HG02884 (cell line): ENCODE measurements at regions not wholly inside any gene's neighbourhood (a gene's known extent, or its start where the extent isn't known, plus 50 kb on each side); places are given as distances from the start of the nearest gene placed in this dataset.
"Not testable (repeated sequence)": the region's sequence is repeated elsewhere in the genome, so short reads cannot be mapped to it uniquely, and the experiment has no call there.

Experiments used
- ATAC-seq: cut with Tn5 transposase; IDR thresholded peaks from one replicate; pipeline ENCODE4 v1.9.1; 2021; ENCODE audit warnings: mild to moderate bottlenecking, moderate library complexity; ENCODE audit not compliant: unreplicated experiment

DNA sequence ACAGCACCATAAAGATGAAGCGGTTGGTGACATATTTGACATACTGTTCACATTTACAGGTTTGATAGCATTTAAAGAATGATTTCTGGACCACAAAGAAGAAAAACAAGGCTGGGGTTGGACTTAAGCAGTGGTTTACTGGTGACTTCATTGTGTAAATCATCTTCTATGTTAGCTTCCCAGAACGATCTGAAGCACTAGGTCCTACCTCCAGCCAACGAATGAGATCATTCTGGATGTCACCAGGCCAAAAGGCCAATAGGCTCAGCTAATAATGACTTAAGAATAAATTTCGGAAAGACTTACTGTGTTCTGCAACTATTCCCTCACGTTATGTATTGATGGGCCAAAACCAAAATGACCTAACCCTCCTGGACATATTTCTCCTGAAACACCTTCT lies 675.3 kb upstream of the CCNG1 start:
- ATAC-seq = no peak

DNA sequence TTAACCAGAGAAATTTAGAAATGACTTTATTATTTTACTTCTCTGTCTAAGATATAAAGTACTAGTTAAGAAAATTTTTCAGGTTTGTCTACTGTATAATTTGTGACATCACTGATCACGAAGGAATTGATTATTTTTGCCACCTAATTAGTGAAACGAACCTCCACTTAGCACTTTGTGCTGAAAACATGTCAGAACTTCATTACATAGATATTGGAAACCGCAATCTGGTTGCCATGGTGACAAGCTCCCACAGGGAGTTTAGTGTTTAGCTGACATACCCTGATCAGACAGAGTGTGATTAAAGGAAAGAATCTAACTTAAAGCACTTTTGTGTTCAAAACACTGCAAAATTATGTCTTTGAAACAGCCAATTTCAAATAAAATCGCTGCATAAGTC lies 668.4 kb upstream of the CCNG1 start:
- no peak for ATAC-seq

DNA sequence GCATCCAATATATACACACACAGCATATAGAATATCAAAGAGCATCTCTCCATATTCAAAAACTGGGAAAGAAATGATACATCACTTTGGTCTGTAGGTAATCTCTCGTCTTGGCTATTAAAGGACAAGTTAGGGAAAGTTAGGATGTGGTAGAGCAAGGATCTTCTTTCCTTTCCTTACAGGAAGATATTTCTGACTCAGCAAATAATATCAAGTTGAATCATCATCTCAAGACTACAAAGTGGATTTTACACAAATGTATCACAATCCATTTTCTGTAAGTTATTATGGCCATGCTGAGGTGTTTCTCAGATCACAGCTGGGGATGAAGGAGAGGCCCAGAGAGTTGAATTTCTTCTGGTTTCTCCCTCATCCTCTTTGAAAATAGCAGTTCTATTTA lies 651.7 kb upstream of the CCNG1 start:
- ATAC-seq = no peak

DNA sequence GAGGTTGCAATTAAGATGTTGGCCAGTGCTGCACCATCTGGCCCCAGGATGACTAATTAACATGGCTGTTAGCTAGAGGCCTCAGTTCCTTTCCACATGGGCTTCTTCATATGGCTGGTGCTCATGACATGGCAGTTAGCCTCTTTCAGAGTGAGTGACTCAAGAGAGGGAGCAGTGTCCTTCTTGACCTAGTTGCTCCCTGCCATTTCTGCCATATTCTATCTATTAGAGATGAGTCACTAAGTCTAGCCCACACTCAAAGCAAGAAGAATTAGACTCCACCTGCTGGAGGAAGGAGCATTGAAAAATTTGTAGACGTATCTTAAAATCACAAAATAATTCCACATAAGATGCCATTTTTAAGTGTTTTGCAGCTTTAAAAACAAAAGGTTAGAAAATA lies 651.2 kb upstream of the CCNG1 start:
- no peak for ATAC-seq

DNA sequence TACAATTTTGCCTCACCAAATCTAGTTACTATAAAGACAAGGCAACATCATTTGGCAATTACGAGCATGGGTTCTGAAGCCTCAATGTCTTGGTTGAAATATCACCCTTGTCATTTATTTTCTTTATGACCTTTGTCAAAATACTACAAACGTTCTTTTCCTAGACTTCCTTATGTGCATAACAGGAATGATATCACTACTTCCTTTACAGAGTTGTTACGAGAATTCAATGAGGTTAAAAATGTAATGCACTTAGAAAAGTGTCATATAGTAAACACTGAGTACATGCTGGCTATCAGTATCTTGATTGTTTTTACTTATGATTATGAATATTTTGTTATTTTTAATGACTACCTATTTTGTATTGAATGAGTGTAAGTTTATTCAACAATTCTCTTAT lies 640.9 kb upstream of the CCNG1 start:
- no peak for ATAC-seq

DNA sequence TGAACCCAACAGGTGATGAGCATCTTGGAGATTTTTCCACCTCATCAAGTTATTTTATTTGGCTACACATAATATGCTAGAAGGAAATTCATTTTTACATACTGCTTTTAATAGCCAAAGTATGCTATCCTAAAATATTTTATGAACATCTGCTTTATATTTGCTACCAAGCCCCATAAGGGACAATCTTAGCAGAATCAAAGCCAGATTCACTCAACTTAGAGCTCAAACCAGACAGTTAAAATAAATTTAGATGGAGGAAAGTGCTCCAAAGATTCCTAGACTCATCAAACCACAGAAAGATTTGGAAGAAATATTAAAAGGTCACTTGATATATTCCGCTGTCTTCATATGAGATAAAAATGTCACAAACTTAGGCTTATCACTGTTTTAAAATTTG lies 637.1 kb upstream of the CCNG1 start:
- no peak for ATAC-seq

DNA sequence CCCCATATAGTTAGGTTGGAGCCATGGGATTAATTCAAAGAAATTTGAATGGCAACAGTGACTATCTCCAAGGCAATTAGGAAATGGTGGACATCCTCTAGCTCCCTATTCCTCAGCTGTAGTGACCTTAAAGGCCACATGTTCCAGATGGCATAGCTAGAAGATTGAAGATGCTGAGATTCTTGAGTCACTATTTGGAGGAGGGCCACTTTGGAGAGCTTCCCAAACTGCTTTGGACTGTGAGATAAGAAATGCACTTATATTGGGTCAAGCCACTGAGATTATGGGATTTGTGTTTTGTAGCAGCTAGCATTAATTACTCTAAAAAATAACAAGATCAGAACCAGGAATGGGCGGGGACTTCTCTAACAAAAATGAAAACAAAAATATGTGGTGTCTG lies 636.2 kb upstream of the CCNG1 start:
- ATAC-seq = no peak

DNA sequence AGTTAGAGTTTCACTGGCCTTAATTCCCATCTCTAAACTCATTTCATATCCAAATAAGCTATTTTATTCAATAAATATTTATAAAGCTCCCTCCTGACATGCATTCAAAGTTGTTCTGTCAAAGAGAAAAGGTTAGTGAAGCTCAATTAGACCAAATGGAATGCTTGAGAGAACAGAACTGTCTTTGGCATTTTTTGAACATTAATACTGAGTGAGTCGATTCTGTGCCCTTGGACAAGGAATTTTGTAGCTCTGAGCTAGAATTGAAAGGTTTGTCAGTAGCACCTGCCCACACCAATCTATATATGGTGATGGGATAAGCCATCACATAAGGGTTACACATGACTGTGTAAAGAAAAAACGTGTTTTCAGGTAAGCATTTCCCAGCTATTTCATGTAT lies 631.2 kb upstream of the CCNG1 start:
- no peak for ATAC-seq

DNA sequence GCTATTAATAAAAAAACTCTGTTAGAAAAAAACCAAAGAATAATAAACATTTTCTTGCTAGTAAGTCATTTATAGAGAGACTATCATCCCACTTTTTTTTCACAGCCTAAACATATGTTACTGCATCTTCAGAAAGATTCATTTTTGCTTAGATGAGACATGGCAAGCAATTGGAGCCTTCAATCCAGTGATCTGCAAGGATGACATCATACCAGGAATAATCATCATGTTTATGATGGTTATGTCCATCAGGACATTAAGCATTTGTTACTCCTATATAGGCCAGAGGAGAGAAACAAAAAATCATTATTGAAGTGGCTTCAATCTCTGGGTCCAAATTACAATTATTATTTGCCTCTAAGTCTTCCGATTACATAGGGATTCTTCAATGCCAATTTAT lies 626.3 kb upstream of the CCNG1 start:
- no peak for ATAC-seq

DNA sequence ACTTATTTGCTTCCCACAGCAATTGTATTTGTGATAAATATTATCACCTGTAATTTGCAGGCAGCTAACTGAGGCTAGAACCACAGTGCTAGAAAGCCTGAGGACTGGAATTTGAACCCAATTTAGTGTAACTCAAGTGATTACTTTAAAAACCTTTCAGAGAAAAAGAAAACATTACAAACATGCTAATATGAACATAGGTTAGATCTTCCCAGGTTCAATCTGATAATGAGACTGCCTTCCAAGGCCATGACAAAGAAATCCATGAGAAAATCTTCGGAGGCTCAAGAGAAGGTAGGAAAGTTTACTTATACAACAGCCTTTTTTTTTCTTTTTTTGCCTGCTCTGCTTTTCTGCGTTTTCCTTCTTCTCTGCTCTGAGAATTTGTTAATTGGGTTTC lies 620.6 kb upstream of the CCNG1 start:
- ATAC-seq = no peak

DNA sequence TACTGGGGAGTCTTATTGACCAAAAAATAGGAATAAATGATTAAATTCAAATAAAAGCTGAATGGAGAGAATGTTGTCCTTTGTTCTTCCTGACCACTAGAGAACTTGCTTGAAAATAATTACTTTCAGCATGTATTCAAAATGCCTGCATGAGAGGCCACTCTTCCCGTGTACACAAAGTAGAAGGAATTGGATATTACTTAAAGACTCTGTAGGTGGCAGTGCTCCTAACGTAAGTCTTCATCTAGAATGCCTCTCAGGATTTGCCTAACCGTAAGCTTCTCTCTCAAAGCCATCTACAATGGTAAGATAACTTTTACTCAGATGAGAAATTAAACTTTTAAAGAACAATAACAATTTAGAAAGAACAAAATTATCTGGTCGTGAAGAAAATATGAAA lies 620.0 kb upstream of the CCNG1 start:
- ATAC-seq = no peak

DNA sequence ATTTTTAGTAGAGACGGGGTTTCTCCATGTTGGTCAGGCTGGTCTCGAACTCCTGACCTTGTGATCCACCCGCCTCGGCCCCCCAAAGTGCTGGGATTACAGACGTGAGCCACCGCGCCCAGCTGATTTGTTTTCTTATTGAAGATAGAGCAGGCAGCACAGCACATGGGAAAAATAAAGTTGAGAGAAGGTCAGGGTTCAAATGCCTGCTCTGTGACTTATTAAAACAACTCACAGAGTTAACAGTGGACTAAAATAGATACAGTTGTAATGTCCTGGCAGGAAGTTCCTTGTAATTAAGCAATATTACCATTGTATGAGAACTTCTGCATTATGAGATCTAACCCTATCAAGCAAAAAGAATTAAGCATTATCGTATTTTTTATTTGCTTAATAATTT lies 615.7 kb upstream of the CCNG1 start:
- not testable (repeated sequence) for ATAC-seq

DNA sequence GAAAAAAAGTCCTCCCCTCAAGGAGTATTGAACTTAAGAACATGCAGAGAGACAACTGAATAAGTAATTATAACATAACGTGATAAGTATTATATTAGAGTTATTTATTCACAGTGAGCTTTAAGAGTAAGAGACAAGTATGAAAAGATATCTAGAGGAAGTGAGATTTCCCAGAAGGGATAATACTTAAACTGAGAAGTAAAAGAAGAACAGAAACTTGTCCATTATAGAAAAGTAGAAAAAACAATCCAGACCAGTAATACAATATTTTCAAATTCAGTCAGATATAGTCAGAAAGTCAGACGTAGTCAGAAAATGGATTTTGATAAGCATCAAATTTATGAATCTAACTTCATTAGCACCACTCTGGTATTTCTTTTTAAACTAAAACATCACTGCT lies 613.0 kb upstream of the CCNG1 start:
- ATAC-seq = peak; percentile 86

DNA sequence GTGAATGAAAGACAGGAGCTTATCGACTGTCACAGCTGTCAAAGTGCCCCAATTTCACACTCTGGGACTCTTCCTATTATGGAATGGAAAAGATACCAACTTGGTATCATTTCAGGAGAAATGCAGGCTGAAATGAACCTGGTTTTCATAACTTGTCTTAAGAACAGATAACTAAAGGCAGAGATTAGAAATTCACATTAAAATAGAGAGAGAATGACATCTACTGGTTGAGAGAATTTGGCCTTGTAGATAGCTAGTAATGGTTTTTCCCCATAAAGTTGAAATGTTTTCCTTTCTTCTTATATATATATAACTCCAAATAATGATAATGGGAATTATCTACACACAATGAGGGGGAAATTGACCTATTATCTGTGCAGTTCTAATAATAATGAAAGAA lies 600.2 kb upstream of the CCNG1 start:
- no peak for ATAC-seq

DNA sequence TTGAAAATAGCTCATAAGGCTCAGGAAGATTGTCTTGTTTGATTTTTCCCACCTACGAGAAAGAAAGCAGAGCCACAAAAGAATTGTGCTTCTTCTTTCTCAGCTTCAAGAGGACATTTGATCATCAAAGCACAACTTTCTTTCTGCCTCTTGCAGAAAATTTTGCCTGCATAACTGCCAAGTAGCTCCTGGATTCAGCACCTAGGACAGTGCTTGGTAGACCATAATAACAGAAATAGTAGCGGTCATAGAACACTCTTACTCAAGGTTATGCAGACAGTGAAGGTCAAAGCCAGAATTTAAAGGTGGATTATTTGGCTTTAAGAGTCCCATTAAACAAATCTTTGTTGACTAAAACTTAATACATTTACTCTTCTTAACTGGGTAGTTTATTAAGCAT lies 594.7 kb upstream of the CCNG1 start:
- no peak for ATAC-seq

DNA sequence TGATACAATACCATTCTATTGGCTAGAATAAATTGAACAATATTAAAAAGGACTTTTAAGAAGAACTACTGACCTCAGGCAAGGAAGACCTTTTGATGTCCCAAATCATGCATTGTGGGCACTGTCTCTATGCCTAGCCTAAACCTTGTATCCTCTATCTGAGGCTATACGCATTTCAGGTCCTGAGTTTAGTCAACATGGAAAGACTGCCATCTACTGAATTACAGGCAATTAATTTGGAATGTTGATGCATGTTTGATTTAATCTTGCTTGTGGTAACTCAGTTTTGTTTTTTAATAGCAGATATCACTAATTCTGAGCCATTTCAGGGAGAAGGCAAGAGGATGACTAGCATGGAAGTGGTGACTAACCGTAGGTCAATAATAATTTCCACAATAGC lies 585.3 kb upstream of the CCNG1 start:
- ATAC-seq = no peak

DNA sequence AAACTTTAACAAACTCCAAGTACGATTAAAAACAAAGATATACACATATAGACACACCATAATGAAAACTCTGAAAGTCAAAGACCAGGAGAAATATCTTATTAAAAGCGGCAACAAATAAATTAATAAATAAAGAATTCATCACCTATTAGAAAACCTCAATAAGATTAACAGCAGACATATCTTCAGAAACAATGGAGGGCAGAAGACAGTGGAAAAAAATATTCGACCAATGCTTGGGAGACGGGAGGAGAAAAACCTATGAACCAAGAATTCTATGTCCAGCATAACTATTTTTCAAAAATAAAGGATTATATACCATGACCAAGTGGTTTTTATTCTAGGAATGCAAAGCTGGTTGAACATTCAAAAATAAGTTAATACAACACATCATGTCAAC lies 578.6 kb upstream of the CCNG1 start:
- no peak for ATAC-seq

DNA sequence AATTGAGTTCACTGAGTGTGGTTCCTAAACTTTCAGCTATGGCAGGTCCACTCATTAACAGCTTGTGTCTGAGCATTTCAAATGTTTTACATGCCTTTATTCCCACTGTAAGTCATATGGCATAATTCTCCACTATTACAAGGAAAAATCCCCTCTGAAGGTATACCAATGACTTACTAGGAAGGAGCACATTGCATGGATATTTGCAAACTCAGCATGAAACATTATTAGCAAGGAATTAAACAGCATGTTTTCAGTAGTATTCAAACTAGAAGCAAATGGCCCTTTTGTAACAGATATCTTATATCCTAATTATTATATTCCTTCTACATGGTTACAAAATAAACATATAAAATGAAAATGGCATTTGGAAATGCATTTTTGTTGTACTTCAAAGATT lies 566.4 kb upstream of the CCNG1 start:
- no peak for ATAC-seq

DNA sequence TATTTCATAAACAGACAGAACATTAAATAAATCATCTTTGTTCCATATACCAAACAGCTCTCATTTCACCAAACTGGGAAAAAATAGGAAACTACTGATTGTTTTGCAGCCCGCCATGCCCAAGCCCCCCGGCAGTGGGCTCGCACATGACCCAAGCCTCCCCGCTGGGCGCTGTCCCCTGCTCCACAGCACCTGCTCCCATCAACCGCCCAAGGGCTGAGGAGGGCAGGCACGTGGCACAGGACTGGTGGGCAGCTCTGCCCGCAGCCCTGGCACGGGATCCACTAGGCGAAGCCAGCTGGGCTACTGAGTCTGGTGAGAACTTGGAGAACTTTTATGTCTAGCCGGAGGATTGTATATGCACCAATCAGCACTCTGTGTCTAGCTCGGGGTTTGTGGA lies 554.8 kb upstream of the CCNG1 start:
- ATAC-seq = no peak

DNA sequence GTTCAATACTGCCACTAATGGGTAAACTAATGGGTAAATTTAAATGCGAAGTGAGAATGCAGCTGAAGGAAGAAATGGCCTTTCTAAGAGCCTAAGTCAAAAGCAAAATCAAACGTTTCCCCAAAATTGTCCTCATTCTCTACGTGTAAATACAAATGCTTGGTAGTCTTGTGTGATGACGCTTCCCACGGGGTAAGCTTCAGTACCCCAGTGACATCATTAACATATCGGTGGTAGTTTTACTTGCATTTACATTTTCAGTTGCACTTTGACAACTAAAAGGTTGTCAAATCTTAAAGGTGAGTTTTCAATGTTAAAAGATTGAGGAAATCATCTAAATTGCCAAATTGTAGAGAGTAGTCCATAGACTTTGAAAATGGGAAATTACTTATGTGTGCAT lies 550.7 kb upstream of the CCNG1 start:
- no peak for ATAC-seq

DNA sequence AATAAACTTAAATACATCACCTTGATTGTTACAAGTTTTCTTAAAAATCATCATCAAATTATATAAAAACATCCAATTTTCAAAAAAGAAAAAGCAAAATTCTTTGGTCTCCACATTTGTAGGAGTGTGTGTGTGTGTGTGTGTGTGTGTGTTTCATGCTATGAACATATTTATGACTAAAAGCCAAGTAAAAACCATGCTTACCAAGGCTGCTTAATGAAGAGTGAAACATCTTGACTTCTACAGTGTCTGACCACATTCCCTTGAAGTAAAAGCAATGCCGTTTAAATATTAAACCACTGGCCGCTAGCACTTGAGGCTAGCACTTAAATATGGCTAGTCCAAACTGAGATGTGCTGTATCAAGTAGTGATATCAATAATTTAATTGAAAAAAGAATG lies 549.1 kb upstream of the CCNG1 start:
- no peak for ATAC-seq

DNA sequence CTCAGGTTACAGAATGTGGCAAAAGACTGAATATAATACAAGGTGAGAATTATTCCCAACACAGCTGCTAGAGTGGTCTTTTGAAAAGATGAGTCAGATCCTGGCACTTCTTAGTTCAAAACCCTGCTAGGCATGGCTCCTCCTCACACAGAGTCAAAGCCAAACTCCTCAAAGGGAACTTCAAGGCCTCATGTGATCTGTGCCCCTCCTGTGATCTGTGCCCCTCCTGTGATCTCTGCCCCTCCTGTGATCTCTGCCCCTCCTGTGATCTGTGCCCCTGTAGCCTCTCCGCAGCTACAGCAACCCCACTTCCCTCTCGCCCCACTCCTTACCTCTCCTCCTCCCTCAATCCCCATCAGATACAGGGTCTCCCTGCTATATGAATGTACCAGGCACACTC lies 525.5 kb upstream of the CCNG1 start:
- ATAC-seq = no peak

DNA sequence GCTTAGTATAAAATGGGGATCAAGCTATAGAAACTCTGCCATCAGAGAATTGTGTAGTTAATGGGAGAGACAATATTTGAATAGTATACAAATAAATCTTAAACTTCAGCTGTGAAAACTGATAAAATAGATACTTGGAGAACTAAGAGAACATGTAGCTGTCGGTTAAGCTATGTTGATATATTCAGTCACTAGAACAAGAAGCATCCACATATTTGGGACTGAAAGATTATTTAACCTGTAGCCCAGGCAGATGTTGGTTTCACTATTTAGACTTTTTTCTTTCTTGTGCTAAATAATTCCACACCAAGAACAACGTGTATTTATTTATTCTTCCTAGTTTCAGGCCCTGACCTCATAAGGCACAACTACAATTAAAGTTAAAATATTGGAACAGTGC lies 521.0 kb upstream of the CCNG1 start:
- no peak for ATAC-seq

DNA sequence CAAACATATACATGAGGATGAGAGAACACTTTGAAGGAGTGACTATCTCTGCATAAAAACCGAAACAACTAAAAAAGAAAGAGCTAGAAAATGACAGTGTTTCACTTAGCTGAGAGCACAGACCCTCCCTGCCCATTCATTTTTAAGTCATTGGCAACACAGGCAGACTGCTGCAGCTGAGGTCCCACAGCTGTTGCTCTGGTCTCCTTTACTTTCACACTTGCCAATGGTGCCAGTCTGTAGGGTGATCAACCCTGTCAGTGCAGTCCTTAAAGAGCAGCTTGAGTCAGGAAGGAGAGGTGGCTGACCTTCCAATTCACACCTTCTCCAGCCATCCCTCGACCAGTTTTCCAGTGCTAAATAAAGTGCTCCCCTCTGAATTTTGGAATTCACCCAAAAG lies 508.3 kb upstream of the CCNG1 start:
- ATAC-seq = no peak
